Left lobe of liver (tissue), 2 donors: ENCODE measurements at regions not wholly inside any gene's neighbourhood (a gene's known extent, or its start where the extent isn't known, plus 50 kb on each side); places are given as distances from the start of the nearest gene placed in this dataset.

ENCODE experiments used
- ATAC-seq: fragments of 200-7000 bp; cut with Tn5 transposase; one replicate; pipeline ENCODE4 v1.9.1; 2020; ENCODE audit warnings: mild to moderate bottlenecking, moderate library complexity
- DNase-seq: peaks from one replicate; pipeline ENCODE4 v3.0.0-alpha.2; 2020; ENCODE audit warnings: low spot score
- donor health status: DM: no; HTN: no; CAD: no; lungs with moderate emphysema.
- donor health status: DM: no; HTN: yes; CAD: no.

- ATAC-seq: no peak
- DNase-seq: no peak
These were observed 413.6 kb upstream of the SALL3 start for GRCh38 chr18:78566065-78566464.

DNA sequence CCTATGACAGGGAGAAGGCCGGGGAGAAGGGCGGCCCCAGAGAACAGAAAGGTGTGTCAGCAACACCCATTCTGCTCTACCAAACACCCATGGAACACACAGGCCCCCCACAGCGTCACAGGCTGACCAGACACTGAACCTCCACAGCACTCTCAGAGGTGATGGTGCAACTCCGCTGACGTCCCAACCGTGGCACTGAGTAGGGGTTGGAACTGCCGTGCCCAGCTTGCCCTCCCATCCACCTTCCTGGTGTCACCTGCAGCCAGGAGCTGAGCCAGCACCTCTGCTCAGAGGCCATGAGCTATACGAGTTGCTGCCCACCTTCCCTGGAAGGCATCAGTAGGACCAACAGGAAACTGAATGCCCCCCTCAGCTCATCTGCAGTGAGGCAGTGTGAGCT is 412.9 kb upstream of the SALL3 start:
- ATAC-seq (no peak), DNase-seq (no peak)

GRCh38 chr18:78571063-78571785 is 408.4 kb upstream of the SALL3 start:
- DNase-seq: no peak
- no peak for ATAC-seq

DNA sequence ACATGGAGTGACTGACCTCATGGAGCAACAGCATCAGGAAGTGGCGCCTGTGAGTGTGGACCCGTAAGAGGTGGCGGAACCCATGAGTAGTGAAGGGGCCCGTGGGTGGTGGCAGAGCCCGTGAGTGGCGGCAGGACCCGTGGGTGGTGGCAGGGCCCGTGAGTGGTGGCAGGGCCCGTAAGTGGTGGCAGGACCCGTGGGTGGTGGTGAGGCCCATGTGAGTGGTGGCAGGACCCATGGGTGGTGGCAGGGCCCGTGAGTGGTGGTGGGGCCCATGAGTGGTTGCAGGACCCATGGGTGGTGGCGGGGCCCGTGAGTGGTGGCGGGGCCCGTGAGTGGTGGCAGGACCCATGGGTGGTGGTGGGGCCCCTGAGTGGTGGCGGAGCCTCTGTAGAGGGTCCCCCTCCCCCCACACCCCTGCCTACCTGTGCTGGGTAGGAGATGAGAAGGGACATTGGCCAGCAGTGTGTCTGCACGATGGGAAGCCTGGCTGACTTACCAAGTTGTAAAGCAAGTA is 407.7 kb upstream of the SALL3 start:
- no peak for DNase-seq
- no peak for ATAC-seq

DNA sequence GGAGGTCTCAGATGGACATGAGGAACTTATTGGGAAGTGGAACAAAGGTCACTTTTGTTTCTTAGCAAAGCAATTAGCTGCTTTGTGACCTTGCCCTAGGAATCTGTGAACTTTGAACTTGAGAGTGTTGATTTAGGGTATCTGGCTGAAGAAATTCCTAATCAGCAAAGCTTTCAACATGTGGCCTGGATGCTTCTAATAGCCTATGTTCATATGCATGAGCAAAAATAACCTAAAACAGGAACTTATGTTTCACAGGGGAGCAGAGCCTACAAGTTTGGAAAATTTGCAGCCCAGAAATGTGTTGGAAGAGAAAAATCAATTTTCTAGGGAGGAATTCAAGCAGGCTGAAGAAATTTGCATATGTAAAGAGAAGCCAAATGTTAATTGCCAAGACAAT is 405.8 kb upstream of the SALL3 start:
- ATAC-seq (no peak), DNase-seq (no peak)

- DNase-seq: no peak
- no peak for ATAC-seq
These were observed 402.7 kb upstream of the SALL3 start for GRCh38 chr18:78576967-78577366.

- ATAC-seq (no peak), DNase-seq (no peak)
These were observed 400.2 kb upstream of the SALL3 start for GRCh38 chr18:78579449-78579848.

GRCh38 chr18:78579854-78580577 is 399.6 kb upstream of the SALL3 start:
- no peak for ATAC-seq
- DNase-seq: no peak

DNA sequence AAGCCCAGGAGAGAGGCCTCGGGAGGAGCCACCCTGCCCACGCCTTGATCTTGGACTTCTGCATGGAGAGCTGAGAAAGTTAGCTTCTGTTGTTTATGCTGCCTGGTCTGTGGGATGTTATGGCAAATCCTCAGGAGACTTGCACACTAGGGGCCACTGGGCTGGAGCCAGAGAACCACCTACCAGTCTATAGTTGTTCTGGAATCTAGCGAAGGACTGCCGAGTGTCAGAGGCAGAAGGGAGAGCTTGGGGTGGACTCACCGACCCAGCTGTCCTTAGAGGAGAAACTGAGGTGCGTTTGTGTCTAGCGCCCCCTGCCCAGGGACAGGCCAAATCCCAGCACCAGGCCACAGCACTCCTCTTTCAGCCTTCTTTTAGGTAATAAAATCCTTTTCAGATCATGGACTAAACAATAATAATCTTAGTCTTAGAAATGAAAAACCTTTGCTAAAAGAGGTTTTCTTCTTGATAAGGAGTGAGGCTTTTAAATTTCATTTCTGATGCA is 398.7 kb upstream of the SALL3 start:
- ATAC-seq (no peak), DNase-seq (no peak)

DNA sequence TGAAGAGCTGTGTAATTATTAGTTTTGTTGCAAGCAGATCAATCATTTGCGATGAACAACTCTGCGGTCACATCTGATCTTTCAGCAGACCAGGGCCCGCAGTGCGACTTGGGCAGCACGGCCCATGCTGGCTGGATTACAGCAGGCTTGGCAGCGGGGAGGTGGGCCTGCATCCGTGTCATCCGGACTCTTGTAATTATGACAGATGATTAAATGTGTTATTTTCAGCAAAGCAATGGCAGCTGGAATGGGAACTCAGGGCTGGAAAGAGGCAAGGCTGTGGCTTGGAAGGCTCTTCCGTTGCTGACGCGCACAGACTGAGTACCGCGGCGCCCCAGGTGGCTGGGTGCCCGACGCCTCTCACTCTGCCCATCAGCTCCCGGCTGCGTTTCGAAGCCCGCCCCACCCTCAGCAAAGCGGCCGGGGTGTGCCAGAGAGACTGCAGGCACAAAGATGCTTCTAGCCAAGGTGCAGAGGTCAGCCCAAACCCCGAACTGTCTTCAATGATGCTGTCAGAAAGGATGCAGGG is 397.4 kb upstream of the SALL3 start:
- ATAC-seq: no peak
- no peak for DNase-seq

DNA sequence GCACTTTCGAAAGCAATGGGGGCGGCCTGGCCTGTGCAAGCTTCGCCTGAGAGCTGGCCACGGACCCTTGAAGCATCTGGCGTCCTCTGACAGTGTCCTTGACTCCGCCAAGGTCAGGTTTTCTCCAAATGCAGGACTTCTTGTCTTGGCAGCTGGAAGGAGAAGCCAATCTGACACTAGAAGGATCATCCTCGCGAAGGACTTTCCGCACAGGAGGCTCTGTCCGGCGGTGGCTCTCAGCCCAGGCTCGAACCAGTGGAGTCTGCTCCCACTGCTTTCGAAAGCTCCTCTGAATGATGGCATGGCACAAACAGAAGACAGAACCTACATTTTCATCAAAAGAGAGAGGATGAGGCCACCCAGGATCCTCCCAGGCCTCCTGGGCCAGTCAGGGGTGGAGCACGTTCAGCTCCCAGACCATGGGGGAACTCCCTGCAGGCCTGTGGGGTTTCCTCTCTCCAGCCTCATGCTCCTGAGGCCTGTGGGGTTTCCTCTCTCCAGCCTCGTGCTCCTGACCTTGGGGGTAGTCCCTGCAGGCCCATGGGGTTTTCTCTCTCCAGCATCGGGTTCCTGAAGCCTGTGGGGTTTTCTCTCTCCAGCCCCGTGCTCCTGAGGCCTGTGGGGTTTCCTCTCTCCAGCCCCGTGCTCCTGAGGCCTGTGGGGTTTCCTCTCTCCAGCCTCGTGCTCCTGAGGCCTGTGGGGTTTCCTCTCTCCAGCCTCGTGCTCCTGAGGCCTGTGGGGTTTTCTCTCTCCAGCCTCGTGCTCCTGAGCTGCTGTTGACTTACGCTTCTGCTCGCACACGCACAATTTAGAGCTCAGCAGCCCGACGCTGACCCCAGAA is 396.5 kb upstream of the SALL3 start:
- DNase-seq (no peak), ATAC-seq (no peak)

DNA sequence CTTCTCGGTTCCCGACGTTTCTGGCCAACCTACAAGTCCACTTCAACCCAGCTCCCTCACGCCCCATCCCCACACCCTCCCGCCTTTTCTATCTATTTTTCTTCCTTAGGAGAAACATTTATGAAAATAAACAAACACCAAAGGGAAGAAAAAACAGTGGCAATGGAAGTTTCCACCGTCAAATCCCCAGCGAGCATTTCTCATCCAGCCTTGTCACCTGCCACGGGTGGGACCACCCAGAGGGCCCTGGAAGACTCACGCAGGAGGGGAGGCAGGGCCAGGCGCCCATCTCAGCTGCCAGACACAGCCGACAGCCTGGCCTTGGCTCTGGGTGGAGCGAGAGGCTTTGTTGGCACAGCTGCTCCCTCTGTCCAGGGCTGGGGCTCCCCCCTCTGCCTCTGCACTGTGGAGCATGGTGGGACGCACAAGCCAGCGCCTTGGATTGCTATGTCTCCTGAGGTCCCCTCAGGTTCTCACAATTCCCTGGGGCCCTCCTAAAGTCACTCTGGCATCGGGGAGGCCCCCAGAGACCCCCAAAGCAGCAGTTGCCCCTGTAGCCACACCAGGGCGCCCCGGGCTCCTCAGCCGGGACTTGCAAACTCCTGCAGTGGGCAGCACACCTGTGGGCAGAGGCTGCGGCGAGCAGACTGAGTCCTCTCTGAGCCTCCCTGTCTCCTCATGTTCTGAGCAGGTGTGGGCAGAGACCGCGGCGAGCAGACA is 395.7 kb upstream of the SALL3 start:
- no peak for DNase-seq

GRCh38 chr18:78584459-78585022 is 395.1 kb upstream of the SALL3 start:
- DNase-seq (no peak), ATAC-seq (no peak)

More for the DNA sequence above, 395.7 kb upstream of the SALL3 start:
- ATAC-seq: no peak

- ATAC-seq: no peak
- no peak for DNase-seq
These were observed 393.0 kb upstream of the SALL3 start for GRCh38 chr18:78586586-78586985.

GRCh38 chr18:78587096-78587495 is 392.5 kb upstream of the SALL3 start:
- ATAC-seq: no peak

DNA sequence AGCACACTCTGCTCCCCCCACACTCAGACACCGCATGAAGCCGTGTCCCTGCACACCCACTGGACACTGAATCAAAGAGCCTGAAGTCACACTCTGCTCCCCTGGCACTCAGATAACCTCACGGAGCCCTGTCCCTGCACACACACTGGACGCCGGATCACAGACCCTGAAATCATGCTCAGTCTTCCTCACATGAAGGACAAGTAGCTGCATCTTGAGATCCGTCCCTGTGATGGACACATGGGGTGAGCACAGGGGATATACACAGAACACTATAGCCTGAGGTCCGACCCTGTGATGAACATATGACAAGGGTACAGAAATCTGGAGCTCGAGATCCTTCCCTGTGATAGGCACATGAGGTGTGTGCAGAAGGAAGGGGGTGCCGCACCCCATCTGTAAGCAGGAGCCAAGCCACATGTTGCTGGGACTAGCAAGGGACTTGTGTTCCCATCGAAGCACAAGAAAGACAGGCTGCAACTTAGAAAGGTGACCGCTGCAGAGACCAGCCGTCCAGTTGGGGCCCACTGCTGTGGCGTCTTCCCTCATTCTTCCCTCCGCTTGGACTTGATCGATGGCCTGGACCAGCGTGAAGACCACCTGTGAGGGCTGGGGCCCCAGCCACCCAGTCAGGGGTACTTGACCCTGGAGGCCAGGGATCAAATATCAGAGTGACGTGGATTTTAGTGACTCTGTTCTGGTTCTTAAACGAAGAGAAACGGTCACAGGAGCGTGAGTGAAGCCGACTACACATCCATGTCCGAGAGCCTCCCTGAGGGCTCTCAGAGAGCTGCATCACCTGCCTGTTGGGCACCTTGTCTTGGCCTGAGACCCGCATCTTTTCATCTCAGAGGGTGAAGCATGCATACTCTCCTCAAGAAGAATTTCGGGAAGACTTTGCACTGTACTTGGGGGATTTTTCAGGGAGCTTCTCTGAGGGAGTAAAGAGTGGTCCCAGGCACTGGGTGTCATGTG is 391.7 kb upstream of the SALL3 start:
- ATAC-seq: no peak

More at GRCh38 chr18:78587096-78587495, 392.5 kb upstream of the SALL3 start:
- no peak for DNase-seq

DNA sequence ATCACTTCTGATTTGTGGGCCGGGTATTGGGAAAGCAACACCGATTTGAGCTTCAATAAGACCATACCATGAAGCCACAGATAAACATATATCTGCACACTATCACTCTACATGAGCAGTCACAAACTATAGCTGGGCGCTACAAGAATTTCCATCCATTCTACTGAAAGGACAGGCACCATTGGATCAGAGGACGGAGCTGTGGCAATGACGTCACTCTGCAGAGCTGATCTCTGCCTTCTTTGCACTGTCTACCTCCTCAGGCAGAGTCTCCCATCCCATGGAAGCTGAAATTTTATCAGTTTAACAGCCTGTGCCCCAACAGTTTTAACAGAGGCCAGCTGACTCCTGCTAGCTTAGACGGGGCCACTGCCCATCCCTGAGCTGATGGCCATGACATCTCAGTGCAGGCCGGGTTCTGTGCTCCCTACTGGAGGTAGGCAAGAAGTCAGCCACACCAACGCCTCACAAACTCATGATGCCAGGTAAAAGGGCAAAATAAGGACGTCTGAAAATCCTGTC is 389.6 kb upstream of the SALL3 start:
- DNase-seq (no peak), ATAC-seq (no peak)

More for the DNA sequence above, 391.7 kb upstream of the SALL3 start:
- DNase-seq: no peak

DNA sequence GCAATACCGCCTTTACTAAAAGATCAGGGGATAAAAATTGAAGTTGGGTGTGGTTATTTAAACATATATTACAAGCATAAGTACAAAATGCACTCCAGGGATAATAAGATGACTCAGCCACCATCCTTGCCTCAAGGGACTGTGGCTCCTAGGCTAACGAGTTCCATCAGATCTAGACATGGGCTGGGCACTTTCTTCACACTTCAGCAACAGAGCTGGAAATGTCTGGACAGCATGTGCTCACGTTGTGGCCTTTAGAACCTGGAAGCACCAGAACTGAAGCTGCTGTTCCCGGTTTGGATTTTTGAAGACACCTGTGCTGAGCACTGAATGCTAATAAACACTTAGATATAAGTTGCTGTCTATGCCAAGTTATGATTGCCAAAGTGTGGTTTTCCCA is 384.2 kb upstream of the SALL3 start:
- DNase-seq (no peak), ATAC-seq (no peak)
